Fibroblast of skin of right biceps (primary cell): ENCODE measurements at regions not wholly inside any gene's neighbourhood (a gene's known extent, or its start where the extent isn't known, plus 50 kb on each side); places are given as distances from the start of the nearest gene placed in this dataset.
A peak's percentile ranks its signal among the peaks of the same experiment; 100 is the strongest.
"Not testable (repeated sequence)": the region's sequence is repeated elsewhere in the genome, so short reads cannot be mapped to it uniquely, and the experiment has no call there.

ENCODE experiments used
- DNase-seq: peaks from one replicate; pipeline ENCODE4 v3.0.0-alpha.2; 2013

DNA sequence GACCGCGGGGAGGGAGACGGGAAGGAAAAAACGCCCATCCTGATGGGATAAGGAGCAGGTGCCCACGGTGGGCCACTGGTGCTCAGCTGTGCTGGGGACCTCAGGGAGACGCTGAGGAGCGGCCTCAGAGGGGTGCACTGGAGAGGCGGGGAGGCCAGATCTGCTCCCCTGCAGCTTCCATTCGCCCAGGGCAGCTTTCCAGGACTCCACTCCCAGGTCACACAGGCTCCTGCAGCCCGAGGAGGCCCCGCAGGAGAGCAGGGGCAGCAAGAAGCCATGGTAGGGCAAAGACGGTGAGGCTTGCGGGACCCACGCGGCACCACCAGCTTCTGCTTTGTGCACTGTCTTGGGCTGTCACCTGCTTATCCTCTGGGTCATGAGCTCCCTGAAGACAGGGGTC, 82.5 kb upstream of the SULF2 start:
- no peak for DNase-seq

DNA sequence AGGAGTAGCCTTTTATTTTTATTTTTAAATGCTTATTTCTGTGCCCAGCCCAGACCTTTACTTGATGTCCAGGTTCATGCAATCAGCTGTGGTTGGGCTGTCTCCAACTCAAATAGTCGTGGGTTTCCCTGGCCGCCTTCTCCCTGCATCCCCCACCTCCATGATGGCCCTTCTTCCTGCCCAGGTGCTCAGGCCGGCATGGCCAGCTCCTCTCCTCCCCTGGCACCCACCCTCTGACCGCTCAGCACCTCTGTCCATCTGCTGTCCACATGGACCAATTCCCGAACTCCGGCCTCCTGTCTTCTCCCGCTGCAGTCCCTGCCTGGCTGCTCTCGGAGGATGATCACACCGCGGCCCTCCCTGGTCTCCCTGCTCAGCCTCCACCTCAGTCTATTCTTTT, 81.2 kb upstream of the SULF2 start:
- DNase-seq = no peak

DNA sequence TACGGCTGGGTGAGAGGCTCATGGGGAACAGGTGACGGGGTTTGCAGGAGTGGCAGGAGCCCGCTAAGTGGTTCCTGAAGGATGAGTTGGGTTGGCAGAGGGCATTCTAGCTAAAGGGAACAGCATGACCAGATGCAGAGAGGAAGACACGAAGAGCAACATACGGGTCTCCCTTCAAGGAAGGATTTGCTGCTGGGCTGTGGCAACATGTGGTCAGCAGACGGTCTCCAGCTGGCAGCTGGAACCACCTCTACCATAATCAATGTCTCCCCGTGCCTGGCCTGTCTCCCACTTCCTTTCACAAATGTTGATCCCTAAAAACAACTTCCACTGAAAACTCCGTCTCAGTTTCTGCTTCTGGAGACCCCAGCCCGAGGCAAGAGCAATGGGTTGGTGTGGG, 80.6 kb upstream of the SULF2 start:
- no peak for DNase-seq

DNA sequence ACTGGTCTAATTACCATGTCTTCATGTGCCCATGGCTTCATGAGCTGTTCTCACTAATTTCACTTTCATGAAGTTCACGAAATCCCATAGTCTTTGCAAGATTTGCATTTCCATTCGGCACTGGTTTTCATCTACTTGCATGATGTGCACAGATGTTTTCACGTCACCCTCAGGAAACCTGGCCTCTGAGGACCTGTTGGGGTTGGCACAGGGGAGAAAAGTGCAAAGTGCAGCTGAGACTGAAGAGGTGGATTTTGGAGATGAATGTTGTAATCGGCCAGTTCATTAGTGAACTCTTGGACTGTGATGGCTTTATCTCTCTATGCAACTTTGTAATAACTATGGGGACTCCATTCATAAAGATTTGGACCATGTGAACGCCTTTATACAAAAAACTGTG, 80.2 kb upstream of the SULF2 start:
- no peak for DNase-seq

DNA sequence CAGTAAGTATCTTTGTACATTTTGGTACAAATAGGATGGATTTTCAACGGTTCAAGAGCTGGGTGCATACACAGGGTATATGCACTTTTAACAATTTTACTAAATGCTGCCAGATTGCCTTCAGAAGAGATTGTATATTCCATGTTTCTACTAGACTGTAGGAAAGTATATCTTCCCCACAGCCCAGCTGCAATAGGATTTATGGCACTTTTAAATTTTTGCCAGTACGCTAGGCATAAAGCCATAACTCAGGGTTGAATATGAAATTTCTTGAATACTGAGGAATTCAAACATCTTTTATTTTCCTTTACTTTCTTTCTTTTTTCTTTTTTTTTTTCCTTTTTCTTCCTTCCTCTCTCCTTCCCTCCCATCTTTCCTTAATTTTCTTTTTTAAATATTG, 78.7 kb upstream of the SULF2 start:
- DNase-seq = no peak

DNA sequence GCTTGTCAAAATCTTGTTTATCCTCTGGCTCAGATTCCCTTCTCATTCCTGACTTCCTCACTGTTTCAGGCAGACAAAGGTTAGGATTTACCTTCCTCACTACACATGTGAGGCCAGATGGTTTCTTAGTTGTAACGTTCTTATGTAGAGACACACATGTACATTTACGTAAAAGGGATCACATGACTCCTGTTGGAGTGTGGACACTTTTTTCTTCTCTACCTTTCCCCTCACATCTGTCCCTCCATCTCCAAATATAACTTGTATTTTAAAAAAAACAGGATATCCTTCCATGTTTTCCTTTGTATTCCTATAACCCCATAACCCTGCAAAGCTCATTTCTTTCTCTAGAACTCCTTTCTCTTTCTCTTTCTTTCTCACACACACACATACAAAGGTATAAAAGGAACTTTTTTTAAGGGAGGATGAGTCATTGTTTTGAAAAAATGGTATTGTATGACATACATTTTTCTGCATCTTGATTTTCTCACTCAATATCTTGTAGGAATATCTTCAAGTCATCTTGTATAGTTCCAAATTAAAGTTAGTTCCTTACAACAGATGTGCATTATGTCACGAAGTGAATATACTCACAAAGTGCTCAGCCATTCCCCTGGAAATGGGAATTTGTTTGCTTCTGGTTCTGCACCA, 78.2 kb upstream of the SULF2 start:
- DNase-seq = no peak

DNA sequence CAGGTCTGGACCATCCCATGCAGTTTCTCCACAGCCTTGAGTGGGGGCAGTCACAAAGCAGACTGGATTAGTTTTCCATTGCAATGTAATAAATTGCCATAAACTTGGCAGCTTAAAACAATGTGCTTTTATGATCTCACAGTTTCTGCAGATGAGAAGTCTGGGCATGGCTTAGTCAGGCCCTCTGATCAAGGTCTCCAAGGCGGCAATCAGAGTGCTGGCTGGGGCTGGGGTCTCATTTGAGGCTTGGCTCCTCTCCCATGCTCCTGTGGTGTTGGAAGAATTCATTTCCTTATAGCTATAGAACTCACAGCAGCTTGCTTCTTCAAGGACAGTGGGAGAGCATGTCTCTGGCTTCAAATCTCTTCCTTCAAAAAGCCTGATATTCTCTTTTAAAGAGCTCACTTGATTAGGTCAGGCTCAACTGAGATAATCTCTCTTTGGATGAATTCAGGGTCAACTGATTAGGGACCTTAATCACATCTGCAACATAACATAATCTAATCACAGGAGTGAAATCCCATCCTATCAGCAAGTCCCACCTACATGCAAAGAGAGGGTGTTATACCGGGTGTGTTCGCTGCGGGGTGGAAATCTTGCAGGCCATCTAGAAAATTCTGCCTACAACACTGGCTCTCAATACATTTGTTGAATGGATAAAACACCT, 77.4 kb upstream of the SULF2 start:
- peak; percentile 21 for DNase-seq

DNA sequence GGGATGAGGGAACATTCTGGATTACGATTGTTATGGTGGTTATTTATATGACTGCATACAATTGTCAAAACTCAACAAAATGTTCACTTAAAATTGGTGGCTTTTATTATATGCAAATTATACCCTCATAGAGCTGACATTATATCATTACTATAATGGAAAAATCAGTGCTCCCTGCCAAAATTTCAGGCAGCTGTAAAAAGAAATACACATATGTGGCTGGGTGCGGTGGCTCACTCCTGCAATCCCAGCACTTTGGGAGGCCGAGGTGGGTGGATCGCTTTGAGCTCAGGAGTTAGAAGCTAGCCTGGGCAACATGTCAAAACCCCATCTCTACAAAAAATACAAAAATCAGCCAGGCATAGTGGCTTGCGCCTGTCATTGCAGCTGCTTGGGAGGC, 75.8 kb upstream of the SULF2 start:
- no peak for DNase-seq

DNA sequence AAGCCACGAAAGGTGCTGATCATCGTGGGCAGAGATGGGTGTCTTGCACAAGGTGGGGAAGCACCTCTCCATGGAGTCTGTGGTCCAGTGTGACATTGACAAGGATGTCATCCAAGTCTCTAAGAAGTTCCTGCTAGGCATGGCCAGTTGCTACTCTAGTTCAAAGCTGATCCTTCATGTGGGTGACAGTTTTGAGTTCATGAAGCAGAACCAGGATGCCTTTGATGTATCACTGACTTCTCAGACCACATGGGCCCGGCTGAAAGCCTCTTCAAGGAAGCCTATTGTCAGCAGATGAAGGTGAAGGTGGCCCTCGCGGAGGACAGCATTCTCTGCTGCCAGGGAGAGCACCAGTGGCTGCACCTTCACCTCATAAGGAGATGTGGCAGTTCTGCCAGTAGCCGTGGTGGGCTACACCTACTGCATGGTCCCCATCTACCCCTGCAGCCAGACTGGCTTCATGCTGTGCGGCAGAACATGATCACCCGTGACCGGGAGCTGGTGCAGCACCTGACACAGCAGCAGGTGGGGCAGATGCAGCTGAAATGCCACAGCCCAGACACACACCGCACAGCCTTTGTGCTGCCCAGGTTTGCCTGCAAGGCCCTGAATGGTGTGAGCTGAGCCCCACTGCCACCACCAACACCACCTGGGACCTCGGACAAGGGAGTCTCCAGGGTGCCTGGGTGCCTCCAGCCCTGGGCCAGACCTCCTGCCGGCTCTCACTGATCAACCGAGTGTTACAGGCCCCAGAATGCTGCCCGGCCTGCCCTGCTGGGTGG, 75.0 kb upstream of the SULF2 start:
- no peak for DNase-seq

DNA sequence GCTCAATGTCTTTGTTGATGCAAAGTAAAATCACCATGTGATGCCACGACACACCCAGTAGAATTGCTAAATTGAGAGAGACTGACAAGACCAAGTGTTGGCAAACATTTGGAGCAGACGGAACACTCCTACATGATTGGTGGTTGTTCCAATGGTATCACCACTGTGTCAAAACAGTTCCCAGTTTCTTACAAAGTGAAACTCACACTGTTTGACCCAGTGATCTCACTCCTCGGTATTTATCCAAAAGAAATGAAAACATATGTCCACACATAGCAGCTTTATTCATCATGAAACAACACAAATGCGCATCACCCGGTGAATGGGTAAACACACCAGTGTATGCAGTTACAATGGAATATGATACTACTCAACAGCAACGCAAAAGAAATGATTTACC, 74.0 kb upstream of the SULF2 start:
- DNase-seq = peak; percentile 57

DNA sequence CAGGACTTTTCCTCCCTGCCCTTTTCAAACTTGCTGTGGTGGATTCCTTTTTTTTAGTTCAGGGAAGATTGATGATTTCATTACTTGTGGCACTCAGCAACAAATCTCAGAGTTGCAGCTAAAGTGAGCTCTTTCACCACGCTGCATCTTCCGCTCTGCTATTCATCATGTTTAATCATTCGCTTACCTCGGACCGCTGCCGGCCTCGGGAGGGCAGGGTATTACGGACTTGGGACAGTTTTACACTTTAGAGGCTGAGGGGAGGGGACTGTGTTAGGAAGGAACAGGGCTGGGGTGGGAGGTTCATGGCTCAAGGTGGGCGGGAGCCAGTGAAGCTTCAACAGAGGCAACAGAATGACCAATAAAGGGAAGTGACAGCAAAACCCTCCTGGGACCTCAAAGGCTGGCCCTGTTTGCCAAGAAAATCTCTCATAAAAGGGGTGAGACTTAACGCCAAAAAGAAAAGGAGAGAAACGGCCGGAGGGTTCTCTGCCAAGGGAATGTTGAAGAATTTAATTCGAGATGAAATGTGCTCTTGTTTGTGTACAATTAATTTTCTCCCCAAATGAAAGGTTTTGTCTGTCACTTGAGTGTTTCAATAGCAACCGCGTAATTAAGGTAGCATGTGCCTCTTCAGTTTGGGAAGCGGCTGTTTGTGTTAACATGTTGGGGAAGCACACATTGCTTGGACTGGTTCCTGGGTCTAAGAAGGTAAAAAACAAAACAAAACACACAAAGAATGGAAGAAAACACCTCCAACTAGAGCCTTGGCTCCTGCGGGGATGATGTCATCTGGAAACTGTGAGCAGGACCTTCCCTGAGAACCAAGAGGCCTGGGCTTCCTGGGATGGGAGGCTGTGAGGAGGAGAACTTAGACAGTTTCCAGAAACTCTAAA, 72.5 kb upstream of the SULF2 start:
- DNase-seq = peak; percentile 71

DNA sequence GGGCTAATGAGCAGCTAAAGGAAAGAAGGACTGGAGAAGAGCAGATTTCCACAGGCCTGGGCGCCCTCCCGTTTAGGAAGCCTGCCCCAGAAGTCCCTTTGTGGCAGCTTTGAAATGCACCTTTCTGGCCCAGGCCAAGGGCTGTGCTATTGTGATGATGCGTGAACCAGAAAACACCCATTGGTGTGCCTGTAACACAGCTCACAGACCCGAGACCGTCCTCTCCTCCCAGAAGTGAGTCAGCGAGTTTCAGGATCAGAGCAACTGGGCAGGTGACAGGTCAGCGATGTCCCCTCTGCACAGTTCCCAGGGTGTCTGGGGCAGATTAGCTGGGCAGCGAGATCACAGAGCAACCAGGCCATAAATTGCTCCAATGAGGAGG, 71.9 kb upstream of the SULF2 start:
- DNase-seq = no peak

DNA sequence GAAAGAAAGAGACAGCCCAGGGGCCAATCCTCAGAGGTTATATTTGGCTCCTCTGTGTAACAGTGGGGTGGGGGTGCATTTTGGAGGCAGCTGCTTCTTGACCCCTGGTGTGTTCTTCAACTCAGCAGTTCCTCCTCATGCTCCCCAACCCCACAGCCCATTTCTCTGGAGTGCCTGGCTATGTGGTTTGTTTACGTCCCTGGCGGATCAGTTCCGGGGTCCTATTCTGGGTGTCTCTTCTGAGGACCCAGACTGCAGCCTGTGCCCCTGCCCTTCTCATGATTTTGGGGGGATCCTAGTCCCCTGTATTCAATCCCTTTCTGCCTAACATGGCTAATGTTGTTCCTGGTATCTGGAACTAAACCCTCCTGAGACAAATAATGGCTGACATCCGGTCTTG, 70.5 kb upstream of the SULF2 start:
- DNase-seq = no peak

DNA sequence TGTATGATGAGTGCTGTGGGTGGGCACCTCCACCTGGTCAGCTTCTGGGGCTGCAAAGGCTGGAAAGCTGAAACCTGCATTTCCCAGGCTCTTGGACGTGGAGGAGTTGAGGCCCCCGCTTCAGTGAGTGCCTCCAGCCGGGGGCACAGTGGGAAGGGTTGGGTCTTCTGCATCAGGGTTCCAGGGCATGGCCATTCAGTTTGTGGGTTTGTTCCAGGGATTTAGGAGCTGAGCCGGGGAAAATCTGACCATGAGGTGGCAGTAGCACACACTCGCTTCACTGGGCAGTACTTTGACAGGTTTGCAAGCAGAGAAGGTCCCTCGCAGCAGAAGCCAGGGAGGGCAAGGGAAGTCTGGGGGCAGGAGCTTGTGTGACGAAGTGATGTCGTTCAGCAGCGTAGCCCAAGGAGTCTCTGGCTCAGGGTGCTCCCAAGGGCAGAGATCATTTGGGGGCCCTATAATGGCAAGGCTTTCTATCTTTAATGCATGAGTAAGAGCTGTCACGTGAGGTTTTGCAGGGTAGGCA, 69.5 kb upstream of the SULF2 start:
- peak; percentile 62 for DNase-seq

DNA sequence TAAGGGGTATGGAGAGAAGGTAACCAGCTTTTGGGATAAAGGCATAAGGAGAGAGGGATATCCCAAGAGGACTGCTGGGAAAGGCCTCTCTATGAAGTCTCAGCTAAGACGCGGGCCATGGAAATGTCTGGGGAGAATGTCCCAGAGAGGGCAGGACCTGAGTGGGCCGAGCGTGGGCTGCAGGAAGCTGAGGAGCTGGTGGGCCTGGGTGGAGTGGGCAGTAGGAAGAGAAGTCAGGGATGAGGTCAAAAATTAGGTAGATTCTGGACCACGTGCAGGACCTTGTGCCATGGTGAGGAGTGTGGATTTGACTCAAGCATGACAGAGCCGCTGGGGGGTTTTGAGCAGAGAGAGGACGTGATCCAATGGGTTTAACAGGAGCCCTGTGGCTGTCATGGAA, 66.5 kb upstream of the SULF2 start:
- no peak for DNase-seq

DNA sequence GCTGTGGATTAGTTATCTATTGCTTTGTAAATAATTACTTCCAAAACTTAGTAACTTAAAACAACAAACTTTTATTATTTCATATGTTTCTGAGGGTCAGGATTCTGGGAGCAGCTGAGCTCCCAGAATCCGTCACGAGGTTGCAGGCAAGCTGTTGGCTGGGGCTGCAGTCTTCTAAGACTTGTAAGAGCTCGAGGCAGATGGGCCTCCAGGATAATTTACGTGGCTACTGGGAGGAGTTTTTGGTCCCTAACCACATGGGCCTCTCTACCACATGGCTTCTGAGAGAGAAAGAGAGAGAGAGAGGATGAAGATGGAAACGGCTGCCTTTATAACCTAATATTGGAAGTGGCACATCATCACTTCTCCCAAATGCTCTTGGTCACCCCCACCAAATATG, 64.9 kb upstream of the SULF2 start:
- no peak for DNase-seq

DNA sequence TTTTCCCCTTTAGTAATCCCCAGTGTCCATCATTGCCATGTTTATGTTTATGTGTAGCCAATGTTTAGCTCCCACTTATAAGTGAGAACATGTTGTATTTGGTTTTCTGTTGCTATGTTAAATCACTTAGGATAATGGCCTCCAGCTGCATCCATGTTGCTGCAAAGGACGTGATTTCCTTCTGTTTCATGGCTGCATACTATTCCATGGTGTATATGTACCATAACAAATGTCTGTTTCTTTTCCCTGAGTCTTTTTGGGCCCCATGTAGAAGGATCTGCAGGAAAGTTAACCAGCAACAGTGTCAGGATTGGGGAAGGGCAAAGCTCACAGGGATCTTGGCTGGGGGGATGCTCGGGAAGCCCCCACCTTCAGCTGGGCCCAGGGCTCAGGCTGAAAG, 64.3 kb upstream of the SULF2 start:
- no peak for DNase-seq

DNA sequence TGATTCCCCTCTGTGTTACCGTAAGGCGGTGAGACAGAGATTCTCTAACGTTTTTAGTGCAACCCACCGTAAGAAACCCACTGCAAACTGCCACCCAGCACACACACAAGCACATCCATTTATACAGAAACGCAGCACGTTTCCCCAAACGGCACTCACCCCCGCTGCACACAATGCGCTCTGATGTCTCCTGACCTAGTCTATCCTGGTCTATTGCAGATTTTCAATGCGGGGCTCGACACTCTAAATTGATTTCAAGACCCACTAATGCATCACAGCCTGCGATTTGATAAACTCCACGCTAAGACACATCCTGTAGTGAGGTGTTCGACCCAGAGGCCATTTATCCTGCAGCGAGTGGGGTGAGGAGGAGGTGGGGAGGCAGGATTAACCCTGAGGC, 63.7 kb upstream of the SULF2 start:
- no peak for DNase-seq

DNA sequence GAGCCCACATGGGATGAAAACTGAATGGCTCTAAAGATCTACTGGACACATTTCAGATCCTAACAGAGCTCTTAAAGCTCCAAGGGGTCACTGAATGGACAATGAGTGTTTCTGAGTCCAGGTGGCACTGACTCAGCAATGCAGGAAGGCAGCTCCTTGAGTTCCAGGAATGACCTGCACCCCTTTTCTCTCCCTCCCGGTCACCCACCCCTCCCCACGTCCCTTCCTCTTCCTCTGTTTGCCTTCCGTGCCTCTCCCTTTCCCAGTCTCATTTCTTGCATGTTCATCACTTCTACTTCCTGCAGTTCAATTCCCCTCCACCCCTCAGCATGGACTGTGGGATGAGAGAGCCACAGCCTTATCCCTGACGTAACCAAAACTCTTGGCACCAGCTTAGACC, 63.3 kb upstream of the SULF2 start:
- not testable (repeated sequence) for DNase-seq

DNA sequence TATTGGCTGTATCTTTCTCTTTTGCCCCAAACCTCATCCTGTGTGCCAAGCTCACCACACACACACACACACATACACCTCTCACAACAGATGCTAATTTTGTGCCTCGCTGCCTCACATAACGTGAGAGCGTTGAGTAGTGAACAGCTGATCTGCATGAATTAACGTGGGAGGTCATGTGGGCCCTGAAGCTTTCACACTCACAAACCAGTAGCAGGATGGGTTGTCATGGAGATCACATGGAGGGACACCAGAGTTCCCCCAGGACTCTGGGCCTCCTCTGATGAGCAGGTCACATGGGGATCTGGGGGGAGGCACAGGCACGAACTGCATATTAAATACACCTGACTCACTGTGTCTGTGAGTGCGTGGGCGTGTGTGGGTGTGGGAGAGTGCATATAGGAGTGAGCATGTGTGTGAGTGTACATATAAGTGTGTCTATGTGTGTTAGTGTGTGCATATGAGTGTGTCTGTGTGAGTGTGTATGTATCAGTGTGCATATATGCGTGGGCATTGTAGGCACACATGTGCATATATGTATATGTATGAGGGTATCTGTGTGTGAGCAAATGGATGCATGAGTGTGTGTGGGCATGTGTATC, 62.7 kb upstream of the SULF2 start:
- no peak for DNase-seq

DNA sequence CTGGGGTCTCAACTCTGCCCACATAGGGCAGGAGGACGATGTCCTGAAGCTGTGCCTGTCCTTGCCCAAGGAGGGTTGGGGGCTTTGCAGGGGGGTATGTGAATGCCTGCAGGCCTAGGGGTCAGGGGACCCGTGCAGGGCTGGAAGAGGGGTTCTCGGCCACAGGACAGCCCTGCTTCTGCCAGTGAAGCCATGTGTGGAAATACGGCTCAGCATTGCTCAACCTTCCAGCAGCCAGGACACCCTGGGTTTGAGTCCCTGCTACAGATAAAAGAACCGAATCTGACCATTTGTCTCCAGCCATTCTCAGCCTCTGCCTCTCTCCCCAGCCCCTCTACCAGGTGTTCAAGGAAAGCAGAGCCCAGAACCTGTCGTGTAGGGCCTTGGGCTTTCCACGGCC, 61.9 kb upstream of the SULF2 start:
- not testable (repeated sequence) for DNase-seq

DNA sequence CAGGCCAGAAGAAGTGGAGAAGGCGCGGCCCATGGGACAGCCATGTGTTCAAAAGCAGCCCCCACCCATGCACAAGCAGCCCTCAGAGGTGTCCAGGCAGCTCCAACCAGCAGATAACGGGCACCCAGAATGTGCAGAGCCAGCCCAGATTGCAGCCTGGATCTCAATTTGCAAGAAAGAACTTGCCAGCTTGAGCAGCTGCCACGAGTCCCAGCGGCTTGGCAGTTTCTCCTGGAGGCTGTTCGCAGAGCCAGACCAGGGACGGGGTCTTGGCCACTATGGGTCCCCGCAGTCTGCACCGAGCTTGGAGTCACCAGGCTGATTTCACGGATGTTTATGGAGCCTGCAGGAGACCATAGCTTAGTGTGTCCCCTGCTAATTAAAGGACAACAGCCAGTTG, 61.4 kb upstream of the SULF2 start:
- not testable (repeated sequence) for DNase-seq
